Transverse colon (tissue), 4 donors: ENCODE measurements at regions not wholly inside any gene's neighbourhood (a gene's known extent, or its start where the extent isn't known, plus 50 kb on each side); places are given as distances from the start of the nearest gene placed in this dataset.

Experiments used
- EP300 ChIP-seq: sonication (generic); formaldehyde crosslinking; IDR thresholded peaks from one replicate; pipeline ENCODE4 v1.6.1; 2017; ENCODE audit warnings: antibody characterized with exemption, low read depth
- POLR2A ChIP-seq: fragments of 450-650 bp; IDR thresholded peaks from one replicate; pipeline ENCODE4 v1.6.1; 2016; ENCODE audit warnings: antibody characterized with exemption, mild to moderate bottlenecking, moderate library complexity
- POLR2AphosphoS5 ChIP-seq, 3 donors: sonication (generic); formaldehyde crosslinking; IDR thresholded peaks; one replicate each; pipeline ENCODE4 v1.6.1; 2016; ENCODE audit warnings: antibody characterized with exemption in 3 of 3
- TF ChIP-seq, protein P1 (sequence below), 5 experiments: fragments of 200-600 bp in 3 of 5; fragments of 450-650 bp in 2 of 5; sonication (generic) in 3 of 5; IDR thresholded peaks; 1 replicate in 2 of 5; 2 replicates in 3 of 5; pipeline ENCODE4 v1.5.1; 2016 to 2017; ENCODE audit warnings: antibody characterized with exemption in 5 of 5, inconsistent platforms in 3 of 5, mild to moderate bottlenecking in 2 of 5, moderate library complexity in 1 of 5

DNA sequence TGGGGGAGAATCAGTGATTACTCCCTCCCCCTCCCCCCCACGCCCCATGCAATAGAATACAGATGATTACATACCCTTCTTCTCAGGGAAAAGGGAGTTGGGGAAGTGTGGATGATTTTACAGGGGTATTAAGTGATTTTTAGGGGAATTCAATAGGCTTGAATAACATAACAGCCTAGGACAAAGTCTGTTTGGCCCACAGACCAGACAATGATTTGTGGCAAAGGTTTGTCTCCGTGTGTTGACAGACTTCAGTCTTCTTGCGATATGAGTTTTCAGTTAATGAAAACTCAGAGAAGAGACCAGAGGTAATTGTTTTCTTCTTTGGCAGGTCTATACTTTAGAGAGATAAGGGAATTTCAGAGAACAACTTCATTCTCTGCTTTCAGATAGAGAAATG is 95.3 kb downstream of the OR2B2 start:
- TF ChIP-seq, protein P1, sequence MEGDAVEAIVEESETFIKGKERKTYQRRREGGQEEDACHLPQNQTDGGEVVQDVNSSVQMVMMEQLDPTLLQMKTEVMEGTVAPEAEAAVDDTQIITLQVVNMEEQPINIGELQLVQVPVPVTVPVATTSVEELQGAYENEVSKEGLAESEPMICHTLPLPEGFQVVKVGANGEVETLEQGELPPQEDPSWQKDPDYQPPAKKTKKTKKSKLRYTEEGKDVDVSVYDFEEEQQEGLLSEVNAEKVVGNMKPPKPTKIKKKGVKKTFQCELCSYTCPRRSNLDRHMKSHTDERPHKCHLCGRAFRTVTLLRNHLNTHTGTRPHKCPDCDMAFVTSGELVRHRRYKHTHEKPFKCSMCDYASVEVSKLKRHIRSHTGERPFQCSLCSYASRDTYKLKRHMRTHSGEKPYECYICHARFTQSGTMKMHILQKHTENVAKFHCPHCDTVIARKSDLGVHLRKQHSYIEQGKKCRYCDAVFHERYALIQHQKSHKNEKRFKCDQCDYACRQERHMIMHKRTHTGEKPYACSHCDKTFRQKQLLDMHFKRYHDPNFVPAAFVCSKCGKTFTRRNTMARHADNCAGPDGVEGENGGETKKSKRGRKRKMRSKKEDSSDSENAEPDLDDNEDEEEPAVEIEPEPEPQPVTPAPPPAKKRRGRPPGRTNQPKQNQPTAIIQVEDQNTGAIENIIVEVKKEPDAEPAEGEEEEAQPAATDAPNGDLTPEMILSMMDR (IDR thresholded peaks at IDR 0.05), result no peak
- TF ChIP-seq POLR2AphosphoS5 (IDR thresholded peaks at IDR 0.05) (no peak), POLR2A (no peak), EP300 (no peak)
